ENCODE measurements at regions not wholly inside any gene's neighbourhood (a gene's known extent, or its start where the extent isn't known, plus 50 kb on each side); places are given as distances from the start of the nearest gene placed in this dataset.
"Not testable (repeated sequence)": the region's sequence is repeated elsewhere in the genome, so short reads cannot be mapped to it uniquely, and the experiment has no call there.

DNA sequence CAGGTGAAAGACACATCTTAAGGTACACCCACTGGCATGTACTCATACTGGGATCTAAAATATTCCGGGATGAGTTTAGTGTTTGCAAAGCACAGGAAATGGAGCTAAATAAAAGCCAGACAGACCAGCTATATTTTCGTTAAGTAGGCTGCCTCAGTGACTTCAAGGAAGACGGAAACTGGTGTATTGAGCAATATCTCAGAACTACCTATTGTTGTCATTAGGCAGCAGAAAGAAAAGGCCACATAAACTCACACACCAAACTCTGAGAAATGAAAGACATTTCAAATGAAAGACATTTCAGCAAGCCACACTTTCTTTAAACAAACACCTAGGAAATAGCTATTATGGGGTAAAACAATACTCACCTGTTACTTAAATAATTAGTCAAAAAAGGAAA, 761.7 kb upstream of the SEMA6D start:
- no peak for DNase-seq (ENCODE audit: low read depth)

DNA sequence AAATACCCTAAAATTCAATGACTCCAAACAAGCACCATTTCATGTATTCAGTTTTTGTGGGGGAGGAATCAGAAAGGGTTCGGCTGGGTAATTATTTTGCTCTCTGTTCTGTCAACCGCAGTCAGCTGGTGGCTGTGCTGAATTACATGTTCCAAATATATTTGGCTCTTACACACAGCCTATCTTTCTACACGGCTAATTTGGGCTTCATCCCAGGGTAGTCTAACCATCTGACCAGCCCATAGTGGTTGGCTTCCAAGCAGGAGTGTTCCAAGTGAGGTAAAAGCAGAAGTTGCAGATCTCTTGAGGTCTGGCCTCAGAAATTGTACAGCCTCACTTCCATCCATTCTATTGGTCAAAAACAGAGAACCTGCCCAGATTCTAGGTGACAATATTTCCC, 760.8 kb upstream of the SEMA6D start:
- no peak for DNase-seq (ENCODE audit: low read depth)

DNA sequence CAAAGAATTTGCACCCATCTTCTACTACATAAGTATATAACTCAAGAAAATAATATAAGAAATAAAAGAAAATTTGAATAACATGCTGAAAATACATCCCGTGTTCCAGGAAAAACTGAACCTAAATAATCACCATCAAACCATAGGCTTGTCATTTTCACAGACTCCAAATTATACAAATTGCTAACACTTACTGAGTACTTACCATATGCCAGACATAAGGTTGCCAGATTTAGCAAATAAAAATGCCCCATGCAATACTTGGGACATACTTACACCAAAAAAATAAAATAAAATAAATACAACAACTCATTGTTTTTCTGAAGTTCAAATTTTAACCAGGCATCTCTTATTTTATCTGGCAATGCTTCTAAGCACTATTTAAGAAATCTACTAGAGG, 760.4 kb upstream of the SEMA6D start:
- DNase-seq (ENCODE audit: low read depth), result no peak

DNA sequence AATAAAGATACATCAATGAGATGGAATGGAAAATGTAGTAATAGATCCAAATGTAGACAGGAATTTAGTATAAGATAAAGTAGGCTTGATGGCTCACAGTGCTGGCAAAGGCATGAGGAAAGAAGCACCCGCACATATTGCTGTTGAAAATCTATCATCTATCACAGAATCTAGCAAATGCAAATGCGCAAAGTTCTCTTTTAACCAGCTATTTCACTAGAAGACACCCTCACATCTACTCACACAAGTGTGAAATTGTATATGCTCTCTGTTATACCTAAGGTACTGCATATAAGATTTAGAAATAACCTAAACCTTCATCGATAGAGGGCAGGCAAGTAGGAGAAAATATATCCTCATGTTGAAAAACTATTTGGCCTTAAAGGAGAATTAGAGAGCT, 756.7 kb upstream of the SEMA6D start:
- DNase-seq (ENCODE audit: low read depth), result no peak

GRCh38 chr15:46961795-46962194, 755.5 kb upstream of the SEMA6D start:
- DNase-seq (ENCODE audit: low read depth), result no peak

- DNase-seq (ENCODE audit: low read depth), result not testable (repeated sequence)
Measured at GRCh38 chr15:46988055-46988454, 729.2 kb upstream of the SEMA6D start.

GRCh38 chr15:46996359-46996758, 720.9 kb upstream of the SEMA6D start:
- DNase-seq (ENCODE audit: low read depth), result no peak

GRCh38 chr15:46997501-46997900, 719.8 kb upstream of the SEMA6D start:
- no peak for DNase-seq (ENCODE audit: low read depth)

- DNase-seq (ENCODE audit: low read depth), result no peak
Measured at GRCh38 chr15:47003568-47003967, 713.7 kb upstream of the SEMA6D start.

GRCh38 chr15:47013446-47013845, 703.9 kb upstream of the SEMA6D start:
- no peak for DNase-seq (ENCODE audit: low read depth)

GRCh38 chr15:47027322-47027946, 689.9 kb upstream of the SEMA6D start:
- no peak for DNase-seq (ENCODE audit: low read depth)

DNA sequence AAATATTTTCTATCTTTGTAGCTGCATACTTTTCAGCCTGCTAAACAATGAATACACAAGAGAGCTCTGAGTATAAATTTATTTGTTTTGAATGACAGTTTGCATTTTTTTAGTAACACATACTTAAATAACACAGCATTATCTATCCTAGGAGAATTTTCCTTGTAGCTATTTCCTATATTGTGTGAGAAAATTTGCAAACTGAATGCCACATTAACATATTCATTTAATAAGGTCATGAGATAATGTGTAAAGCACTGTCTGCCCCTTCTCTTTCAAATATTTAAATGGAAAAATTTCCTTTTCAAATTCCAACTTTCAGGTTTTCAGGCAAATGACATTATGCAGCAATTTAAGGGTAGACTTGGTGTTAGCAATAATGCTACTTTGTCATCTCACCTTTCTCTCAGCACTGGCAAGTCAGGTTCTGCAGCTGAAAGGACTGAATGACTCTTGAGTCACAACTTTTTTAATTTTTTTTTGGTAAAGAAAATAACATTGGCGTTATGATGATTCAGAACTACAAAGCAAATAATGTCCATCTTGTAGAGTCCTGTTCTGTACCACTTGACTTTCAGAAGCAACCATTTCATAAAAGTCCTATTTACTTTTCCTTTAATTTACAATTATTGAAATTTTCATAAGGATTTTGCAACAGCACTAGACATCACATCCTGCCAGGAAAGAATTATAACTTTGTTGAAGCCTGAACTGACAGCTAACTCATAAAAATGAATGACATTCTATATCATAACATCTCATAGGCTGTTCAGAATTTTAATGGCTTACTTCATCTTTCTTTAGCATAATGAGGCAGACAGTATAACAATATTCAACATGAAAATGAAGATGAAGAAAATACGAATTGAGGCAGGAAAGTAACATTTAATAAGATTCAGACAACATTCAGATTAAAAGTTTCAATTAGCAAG, 681.6 kb upstream of the SEMA6D start:
- no peak for DNase-seq (ENCODE audit: low read depth)

GRCh38 chr15:47037003-47037402, 680.3 kb upstream of the SEMA6D start:
- DNase-seq (ENCODE audit: low read depth), result no peak

DNA sequence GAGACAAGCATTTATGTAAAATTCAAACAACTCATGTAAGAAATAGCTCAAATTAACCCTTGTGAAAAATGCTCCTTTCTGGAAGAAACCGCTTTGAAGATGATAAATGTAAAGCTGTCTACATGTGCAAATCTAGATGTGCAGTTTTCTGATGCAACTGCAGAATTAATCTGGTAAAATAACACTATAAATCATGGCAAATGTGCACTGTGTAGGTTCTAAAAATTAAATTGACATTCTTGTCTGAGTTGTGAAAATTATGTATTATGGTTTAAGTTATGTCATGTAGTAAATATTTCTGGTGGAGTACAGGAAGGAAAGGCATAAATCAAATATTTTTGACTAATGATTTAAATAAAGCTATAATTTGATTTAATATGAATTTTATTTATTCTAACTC, 678.1 kb upstream of the SEMA6D start:
- DNase-seq (ENCODE audit: low read depth), result no peak

GRCh38 chr15:47041301-47041700, 676.0 kb upstream of the SEMA6D start:
- no peak for DNase-seq (ENCODE audit: low read depth)

DNA sequence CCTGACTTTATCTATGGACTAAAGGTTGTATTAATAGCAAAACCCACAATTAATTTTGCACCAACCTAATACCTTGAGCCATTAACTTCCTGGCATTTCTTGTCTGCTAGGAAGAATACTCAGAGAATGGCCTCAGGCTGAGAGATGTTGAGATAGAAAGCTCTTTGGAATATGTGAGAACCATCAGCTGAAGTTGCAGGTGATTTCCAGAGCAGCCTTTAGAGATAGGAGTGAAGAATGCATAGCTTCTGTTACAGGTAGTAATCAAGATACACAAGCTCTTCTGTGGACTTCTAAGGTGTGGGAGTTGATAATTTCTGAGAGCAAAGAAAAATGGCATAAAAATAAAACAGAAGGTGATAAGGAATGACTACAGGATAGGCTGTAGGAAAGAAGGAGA, 669.3 kb upstream of the SEMA6D start:
- not testable (repeated sequence) for DNase-seq (ENCODE audit: low read depth)

- DNase-seq (ENCODE audit: low read depth), result no peak
Measured at GRCh38 chr15:47066392-47066791, 650.9 kb upstream of the SEMA6D start.

DNA sequence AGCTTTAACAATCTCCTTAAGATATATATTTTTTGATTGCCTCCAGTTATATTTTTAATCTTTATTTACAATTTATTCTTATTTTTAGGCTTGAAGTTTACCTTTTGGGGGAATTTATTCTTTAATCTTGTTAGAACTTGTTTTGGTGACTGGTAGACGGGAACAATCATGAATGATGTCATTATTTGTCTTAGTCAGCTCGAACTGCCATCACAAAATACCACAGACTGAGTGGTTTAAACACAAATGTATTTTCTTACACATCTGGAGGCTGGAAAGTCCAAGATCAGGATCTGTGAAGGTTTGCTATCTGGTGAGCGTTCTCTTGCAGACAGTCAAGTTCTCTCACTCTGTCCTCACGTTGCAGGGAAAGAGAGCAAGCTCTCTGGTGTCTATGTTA, 639.5 kb upstream of the SEMA6D start:
- DNase-seq (ENCODE audit: low read depth), result not testable (repeated sequence)

GRCh38 chr15:47095833-47096232, 621.5 kb upstream of the SEMA6D start:
- DNase-seq (ENCODE audit: low read depth), result no peak

GRCh38 chr15:47098526-47098925, 618.8 kb upstream of the SEMA6D start:
- DNase-seq (ENCODE audit: low read depth), result not testable (repeated sequence)

DNA sequence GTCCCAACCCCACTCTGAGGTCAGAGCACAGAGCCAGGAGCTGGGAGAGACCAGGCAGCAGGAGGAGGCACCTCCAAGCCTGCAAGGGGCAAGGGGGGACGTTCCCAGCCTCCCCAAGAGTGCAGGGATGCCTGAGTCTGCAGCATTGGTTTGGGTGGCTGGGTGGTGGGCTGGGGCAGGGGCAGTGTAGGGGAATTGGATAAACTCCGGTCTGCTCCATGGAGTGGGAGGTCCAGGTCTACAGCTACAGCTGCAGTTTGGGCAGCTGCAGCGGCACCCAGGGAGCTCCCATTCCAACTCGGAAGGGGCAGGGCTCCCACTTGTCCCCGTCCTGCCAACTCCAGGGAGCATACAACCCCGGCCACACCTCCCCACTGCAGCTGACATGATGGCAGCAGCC, 617.5 kb upstream of the SEMA6D start:
- not testable (repeated sequence) for DNase-seq (ENCODE audit: low read depth)

DNA sequence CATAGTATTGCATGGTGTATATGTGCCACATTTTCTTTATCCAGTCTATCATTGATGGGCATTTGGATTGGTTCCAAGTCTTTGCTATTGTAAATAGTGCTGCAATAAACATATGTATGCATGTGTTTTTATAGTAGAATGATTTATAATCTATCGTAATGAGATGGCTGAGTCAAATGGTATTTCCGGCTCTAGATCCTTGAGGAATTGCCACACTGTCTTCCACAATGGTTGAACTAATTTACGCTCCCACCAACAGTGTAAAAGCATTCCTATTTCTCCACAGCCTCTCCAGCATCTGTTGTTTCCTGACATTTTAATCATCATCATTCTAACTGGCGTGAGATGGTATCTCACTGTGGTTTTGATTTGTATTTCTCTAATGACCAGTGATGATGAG, 608.5 kb upstream of the SEMA6D start:
- not testable (repeated sequence) for DNase-seq (ENCODE audit: low read depth)

DNA sequence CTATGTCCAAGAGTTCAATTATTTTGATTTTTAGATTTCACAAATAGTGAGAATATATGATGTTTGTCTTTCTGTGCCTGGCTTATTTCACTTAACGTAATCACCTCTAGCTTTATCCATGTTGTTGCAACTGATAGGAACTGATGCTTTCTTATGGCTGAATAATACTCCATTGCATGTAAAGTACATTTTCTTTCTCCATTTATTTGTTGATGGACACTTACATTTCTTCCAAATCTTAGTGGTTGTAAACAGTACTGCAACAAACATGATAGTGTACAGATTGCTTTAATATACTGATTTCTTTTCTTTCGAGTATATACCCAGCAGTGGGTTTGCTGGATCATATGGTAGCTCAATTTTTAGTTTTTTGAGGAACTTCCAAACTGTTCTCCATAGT, 600.6 kb upstream of the SEMA6D start:
- DNase-seq (ENCODE audit: low read depth), result no peak

DNA sequence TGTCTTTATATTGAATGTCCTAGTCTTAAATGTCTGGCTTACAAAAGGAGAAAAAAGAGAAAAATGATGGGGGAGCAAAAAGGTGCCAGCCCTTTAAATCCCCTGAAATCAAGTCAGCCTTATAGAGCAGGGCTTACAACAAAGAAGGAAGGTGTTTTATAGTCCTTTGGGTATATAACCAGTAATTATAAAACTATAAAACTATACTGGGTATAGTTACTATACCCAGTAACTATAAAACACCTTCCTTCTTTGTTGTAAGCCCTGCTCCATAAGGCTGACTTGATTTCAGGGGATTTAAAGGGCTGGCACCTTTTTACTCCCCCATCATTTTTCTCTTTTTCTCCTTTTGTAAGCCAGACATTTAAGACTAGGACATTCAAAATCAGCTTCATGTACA, 598.0 kb upstream of the SEMA6D start:
- DNase-seq (ENCODE audit: low read depth), result no peak

All from activated T-helper 9 cell treated with anti-CD3 and anti-CD28 coated beads, Interleukin-2, amount 50 U/mL, for 16 hours (primary cell).